Fibroblast of skin of back (primary cell): ENCODE measurements at regions not wholly inside any gene's neighbourhood (a gene's known extent, or its start where the extent isn't known, plus 50 kb on each side); places are given as distances from the start of the nearest gene placed in this dataset.
"Not testable (repeated sequence)": the region's sequence is repeated elsewhere in the genome, so short reads cannot be mapped to it uniquely, and the experiment has no call there.

Experiments
- DNase-seq: peaks from one replicate; pipeline ENCODE4 v3.0.0-alpha.2; 2013

DNA sequence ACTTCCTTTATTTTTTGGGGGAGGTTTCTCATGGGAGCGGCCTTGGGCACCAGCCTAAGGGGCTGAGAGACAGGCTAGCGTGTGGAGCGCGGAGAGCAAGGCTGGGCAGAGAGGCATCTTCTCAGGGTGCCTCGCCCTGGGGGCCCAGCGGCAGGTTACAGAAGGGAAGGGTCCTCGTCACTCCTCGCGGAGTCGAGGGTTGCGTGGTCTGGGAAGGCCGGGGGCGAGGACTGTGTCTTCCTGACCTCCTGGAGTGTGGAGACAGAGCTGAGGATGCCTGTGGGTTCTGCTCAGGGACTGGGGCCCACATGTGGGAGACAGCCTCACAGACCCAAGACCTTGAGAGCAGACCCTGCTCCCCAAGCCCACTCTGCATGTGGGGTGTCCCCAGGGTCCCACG lies 79.6 kb upstream of the LRPAP1 start:
- DNase-seq = no peak

GRCh38 chr4:3610851-3611250 lies 78.6 kb upstream of the LRPAP1 start:
- not testable (repeated sequence) for DNase-seq

DNA sequence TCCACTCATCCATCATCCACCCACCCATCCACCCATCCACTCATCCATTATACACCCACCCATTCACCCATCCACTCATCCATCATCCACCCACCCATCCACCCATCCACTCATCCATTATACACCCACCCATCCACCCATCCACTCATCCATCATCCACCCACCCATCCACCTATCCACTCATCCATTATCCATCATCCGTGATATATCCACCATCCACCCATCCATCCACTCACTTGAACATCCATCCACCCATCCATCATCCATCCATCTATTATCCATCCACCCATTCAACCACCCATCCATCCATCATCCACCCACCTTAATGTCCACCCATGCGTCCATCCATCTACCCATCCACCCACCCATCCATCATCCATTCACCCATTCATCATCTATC lies 77.7 kb upstream of the LRPAP1 start:
- DNase-seq = not testable (repeated sequence)

- no peak for DNase-seq
Observed at GRCh38 chr4:3607690-3608552, 75.7 kb upstream of the LRPAP1 start.

GRCh38 chr4:3606850-3607249 lies 74.6 kb upstream of the LRPAP1 start:
- DNase-seq = not testable (repeated sequence)

- not testable (repeated sequence) for DNase-seq
Observed at GRCh38 chr4:3606271-3606670, 74.0 kb upstream of the LRPAP1 start.

DNA sequence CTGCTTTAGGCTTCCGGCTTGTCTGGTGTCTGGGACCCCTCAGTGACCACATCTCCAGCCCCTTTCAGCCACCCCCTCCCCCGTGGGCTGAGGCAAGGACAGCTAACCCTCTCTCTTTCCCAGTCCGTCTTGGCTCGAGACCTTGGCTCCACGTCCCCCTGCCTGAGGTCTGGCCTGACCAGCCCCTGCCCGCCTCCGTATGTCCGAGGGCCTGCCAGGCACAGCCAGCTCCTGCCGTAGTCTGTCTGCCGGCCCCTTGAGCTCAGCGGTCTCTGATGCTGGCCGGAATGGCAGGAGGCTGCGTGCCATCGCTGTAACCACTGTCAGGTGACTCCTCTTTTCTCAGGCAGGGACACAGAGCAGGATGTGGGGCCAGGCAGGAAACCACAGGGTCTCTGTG lies 73.3 kb upstream of the LRPAP1 start:
- no peak for DNase-seq

DNA sequence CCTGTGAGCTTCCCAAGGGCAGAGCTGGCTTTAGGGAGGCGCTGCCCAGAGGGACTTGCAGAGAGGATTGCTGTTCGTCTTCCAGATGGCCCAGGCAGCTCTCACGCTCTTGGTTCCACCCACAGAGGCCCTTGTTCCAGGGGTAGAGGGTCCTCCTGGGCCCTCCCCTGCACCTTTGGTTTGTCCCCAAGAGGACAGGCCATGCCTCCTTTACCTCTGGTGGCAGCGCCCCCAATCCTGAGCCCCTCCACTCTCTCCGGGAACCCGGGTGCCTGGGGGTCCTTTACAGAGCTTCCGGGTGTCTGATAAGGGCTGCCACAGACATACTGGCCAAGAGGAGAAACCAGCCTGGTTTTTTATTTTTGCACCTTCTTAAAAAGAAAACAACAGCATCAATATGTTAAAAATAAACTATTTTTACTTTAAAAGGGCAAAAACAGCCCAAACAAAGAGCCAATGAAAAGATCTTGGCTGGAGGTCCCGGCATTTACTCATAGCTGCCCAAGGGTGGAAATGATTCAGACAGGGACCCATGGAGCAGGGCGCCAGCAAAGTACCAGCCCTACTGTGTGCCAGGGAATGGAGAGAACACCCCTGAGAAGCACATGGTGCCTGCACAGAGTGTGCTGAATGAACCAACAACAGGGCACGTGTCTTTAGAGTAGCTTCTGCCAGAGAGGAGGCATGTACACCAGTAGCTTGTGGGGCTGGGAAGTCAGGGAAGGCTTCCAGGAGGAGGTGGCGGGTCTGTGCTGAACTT lies 70.8 kb upstream of the LRPAP1 start:
- not testable (repeated sequence) for DNase-seq

GRCh38 chr4:3601992-3602391 lies 69.8 kb upstream of the LRPAP1 start:
- DNase-seq = no peak

GRCh38 chr4:3601108-3601690 lies 69.0 kb upstream of the LRPAP1 start:
- not testable (repeated sequence) for DNase-seq

DNA sequence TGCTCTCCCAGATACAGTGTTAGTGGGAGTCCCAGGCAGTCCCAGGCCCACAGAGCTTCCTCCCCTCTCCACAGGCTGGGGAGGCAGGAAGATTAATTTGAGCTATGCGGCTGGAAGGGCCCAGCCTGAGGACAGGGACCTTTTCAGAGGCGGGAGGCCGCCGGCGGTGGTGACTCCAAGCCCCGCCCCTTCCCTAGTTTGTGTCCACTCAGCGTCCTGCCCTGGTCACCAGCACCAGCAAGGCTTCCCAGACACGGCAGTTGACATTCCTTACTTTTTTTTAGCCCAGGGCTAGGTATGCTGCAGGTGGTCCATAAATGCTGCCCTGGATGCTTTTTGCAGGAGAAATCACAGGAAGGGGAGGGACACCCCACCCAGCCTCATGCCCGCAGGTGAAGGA lies 67.7 kb upstream of the LRPAP1 start:
- no peak for DNase-seq

DNA sequence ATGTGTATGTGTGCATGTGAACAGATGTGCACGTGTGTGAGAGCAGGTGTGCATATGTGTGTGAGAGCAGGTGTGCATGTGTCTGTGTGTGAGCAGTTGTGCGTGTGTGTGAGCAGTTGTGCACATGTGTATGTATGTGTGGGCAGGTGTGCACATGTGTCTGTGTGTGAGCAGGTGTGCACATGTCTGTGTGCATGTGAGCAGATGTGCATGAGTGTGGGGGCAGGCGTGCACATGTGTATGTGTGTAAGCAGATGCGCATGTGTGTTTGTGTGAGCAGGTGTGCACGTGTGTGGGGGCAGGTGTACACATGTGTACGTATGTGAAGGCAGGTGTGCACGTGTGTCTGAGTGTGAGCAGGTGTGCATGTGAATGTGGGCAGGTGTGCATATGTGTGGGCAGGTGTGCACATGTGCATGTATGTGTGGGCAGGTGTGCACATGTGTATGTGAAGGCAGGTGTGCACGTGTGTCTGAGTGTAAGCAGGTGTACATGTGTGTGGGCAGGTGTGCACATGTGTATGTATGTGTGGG lies 66.5 kb upstream of the LRPAP1 start:
- no peak for DNase-seq

GRCh38 chr4:3597896-3598505 lies 65.8 kb upstream of the LRPAP1 start:
- DNase-seq = not testable (repeated sequence)

- DNase-seq = not testable (repeated sequence)
Observed at GRCh38 chr4:3596957-3597733, 64.9 kb upstream of the LRPAP1 start.

DNA sequence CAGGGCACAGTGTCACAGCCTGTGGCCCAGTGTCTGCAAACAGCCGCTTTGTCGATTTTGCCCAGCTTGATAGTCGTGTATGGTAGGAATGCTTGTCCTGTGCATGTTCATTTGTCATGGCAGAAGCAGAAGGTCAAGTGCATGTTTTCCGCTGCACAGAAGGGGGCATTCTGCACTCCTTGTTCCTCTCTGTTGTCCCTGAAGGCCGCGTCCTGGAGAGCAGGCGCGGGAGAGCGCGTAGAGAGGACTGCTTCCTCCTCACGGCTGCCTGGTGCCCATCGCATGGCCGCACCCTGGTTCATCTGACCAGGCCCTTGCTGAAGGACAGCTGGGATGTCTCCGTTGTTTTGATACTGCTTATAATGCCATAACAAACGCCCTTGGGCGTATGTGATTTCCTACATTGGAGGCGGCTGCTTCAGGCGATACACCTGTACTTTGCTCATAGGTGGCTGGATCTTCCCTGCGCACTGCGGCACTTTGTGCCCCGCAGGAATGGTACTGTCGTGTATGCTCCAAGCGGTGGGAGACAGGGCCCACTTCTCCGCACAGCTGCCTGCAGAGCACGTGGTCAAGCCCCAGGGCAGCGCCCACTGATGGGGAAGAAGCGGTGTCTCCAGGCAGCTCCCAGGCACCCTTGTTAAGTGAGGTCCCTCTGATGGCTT lies 63.5 kb upstream of the LRPAP1 start:
- not testable (repeated sequence) for DNase-seq

DNA sequence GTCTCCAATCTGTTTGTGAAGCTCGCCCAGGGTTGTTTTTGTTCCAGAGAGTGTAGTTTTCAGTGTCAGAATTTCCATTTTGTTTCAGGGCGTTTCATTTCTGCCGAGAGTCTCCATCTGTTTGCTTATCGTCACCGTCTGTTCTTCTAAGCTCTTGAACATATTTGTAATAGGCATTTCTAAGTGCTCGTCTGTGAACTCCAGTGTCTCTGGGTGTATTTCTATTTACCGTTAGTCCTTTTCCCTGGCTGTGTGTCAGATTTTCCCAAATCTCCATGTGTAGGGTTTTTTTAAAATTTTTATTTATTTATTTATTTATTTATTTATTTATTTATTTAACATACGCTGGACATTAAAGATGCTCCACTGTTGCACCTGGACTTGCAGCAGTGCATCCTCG lies 62.5 kb upstream of the LRPAP1 start:
- not testable (repeated sequence) for DNase-seq

DNA sequence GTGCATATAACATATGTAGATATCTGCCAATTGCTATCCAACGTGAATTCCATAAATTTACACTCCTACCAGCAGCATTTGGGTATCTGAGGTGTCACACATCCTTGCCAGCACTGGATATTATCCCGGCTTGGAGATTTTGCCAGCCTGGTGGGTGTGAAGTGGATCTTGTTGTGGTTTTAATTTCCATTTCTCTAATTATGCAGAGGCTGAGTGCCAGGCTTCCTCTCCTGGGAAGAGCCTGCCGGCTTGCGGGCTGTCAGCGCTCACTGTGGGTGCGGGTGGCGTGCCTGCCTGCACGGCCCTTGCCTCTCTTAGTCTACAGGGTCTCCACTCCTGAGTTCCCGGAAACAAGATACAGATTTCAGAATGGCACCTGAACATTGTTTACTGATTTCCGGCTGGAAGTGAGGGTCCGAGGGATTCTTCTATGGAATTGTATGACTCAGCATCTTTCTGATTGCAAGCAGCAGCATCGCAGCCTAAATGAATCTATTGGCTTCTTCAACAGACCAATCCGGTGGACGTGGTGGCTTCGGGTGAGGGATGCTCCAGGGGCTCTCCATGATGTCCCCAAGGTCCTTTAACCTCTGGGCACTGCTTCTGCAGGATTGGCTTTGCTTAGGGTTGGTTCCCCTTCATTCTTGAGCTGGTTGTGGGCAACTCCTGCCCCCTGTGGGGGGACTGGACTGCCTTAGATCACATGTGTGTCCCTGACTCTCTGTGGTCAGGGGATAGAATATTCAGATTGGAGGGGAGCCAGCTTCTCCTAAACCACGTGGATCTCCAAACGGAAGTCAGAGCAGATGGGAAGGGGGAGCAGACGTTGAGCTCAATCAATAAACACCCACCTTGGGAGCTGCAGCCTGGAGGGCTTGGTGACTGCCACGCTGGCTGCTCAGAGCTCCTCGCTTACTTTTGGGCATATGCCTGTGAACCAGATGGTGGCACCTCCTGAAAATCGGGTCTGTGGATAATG lies 58.0 kb upstream of the LRPAP1 start:
- DNase-seq = not testable (repeated sequence)

DNA sequence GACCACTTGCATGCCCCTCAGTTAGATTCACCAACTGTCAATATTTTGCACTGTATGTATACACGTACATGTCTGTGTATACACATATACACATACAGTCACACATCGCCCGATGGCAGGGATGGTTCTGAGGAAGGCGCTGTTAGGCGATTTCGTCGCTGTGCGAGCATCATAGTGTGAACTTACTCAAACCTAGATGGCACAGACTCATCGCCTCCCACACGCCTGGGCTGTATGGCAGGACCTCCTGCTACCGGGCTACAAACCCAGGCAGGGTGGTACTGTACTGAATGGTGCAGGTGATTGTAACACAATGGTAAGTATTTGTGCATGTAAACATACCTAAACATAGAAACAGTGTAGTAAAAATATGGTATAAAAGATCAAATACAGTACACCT lies 57.2 kb upstream of the LRPAP1 start:
- DNase-seq = not testable (repeated sequence)

DNA sequence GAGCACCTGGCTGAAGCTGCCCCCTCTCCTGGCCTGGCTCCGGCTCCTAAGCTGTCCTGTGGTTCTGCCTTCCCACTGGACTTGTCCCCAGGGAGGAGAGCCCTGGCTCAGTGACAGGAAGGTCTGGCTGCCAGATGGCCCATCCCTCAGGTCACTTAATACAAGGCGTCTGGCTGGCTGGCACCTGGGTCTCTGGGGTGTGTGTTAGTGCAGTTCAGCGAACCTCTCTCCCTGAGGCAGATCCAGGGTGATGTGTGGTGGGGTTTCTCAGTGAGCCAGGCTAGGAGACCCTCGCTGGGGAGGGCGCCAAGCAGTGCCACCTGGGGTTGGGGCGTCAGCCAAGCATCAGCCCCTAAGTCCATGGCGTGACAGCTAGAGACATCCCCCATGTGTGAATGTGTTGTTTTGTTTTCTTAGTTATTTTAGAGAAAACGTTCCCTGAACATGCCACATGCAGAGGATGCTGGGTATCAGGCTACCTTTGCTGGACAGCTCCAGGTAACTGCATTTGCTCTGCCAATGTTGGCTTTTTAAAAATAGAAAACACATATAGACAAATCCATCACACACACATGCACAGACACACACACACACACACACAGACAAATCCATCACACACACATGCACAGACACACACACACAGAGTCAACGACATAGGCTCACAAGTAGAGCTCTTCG lies 56.4 kb upstream of the LRPAP1 start:
- not testable (repeated sequence) for DNase-seq
